SKM-1 treated with dmso at 0.1 percent for 144 hours (cell line): ENCODE measurements at regions not wholly inside any gene's neighbourhood (a gene's known extent, or its start where the extent isn't known, plus 50 kb on each side); places are given as distances from the start of the nearest gene placed in this dataset.
"Not testable (repeated sequence)": the region's sequence is repeated elsewhere in the genome, so short reads cannot be mapped to it uniquely, and the experiment has no call there.

ENCODE experiments used
- DNase-seq: peaks from one replicate; lab custom pipeline; 2025; ENCODE audit not compliant: unreplicated experiment; lab: John Stamatoyannopoulos, UW

GRCh38 chr16:5212501-5212900, 114.9 kb upstream of the EEF2KMT start:
- DNase-seq: not testable (repeated sequence)

- DNase-seq: peak; percentile 1
These were observed 110.4 kb upstream of the EEF2KMT start for GRCh38 chr16:5207862-5208498.

- no peak for DNase-seq
These were observed 109.5 kb upstream of the EEF2KMT start for GRCh38 chr16:5207001-5207523.

- no peak for DNase-seq
These were observed 108.9 kb upstream of the EEF2KMT start for GRCh38 chr16:5206331-5206990.

- no peak for DNase-seq
These were observed 107.9 kb upstream of the EEF2KMT start for GRCh38 chr16:5205361-5206040.

GRCh38 chr16:5203675-5204074, 106.1 kb upstream of the EEF2KMT start:
- DNase-seq: not testable (repeated sequence)

- DNase-seq: no peak
These were observed 102.5 kb upstream of the EEF2KMT start for GRCh38 chr16:5200123-5200522.

GRCh38 chr16:5196204-5196603, 98.6 kb upstream of the EEF2KMT start:
- no peak for DNase-seq

GRCh38 chr16:5193861-5194260, 96.3 kb upstream of the EEF2KMT start:
- DNase-seq: no peak

- no peak for DNase-seq
These were observed 91.4 kb upstream of the EEF2KMT start for GRCh38 chr16:5188989-5189352.

GRCh38 chr16:5188318-5188988, 90.9 kb upstream of the EEF2KMT start:
- DNase-seq: no peak

- no peak for DNase-seq
These were observed 89.9 kb upstream of the EEF2KMT start for GRCh38 chr16:5187402-5187952.

- no peak for DNase-seq
These were observed 88.8 kb upstream of the EEF2KMT start for GRCh38 chr16:5186381-5186903.

GRCh38 chr16:5176505-5176904, 78.9 kb upstream of the EEF2KMT start:
- no peak for DNase-seq

- DNase-seq: no peak
These were observed 77.7 kb upstream of the EEF2KMT start for GRCh38 chr16:5175266-5175665.

- DNase-seq: no peak
These were observed 68.9 kb upstream of the EEF2KMT start for GRCh38 chr16:5166486-5166885.

- not testable (repeated sequence) for DNase-seq
These were observed 67.8 kb upstream of the EEF2KMT start for GRCh38 chr16:5165429-5165828.

GRCh38 chr16:5162801-5163200, 65.2 kb upstream of the EEF2KMT start:
- not testable (repeated sequence) for DNase-seq

GRCh38 chr16:5161888-5162287, 64.3 kb upstream of the EEF2KMT start:
- DNase-seq: not testable (repeated sequence)

- not testable (repeated sequence) for DNase-seq
These were observed 62.4 kb upstream of the EEF2KMT start for GRCh38 chr16:5160010-5160409.

GRCh38 chr16:5159537-5159936, 61.9 kb upstream of the EEF2KMT start:
- not testable (repeated sequence) for DNase-seq
